Nephron (organoid): ENCODE measurements at regions not wholly inside any gene's neighbourhood (a gene's known extent, or its start where the extent isn't known, plus 50 kb on each side); places are given as distances from the start of the nearest gene placed in this dataset.
"Not testable (repeated sequence)": the region's sequence is repeated elsewhere in the genome, so short reads cannot be mapped to it uniquely, and the experiment has no call there.

Source experiments
- H3K27ac Mint-ChIP-seq, 3 experiments: 2 replicates each; pipeline ENCODE4 v1.8.0; 2020; ENCODE audit warnings: mixed read lengths in 3 of 3, mild to moderate bottlenecking in 2 of 3, moderate library complexity in 1 of 3
- H3K27me3 Mint-ChIP-seq: 2 replicates; pipeline ENCODE4 v1.8.0; 2021; ENCODE audit warnings: low read depth, mild to moderate bottlenecking, moderate library complexity, mixed read lengths
- H3K36me3 Mint-ChIP-seq: 2 replicates; pipeline ENCODE4 v1.8.0; 2020; ENCODE audit warnings: low read depth, mixed read lengths
- H3K4me1 Mint-ChIP-seq: 2 replicates; pipeline ENCODE4 v1.8.0; 2020; ENCODE audit warnings: mixed read lengths
- H3K4me3 Mint-ChIP-seq, 3 experiments: 2 replicates each; pipeline ENCODE4 v1.8.0; 2020; ENCODE audit warnings: mild to moderate bottlenecking in 3 of 3, mixed read lengths in 3 of 3, moderate library complexity in 2 of 3
- H3K9me3 Mint-ChIP-seq: 2 replicates; pipeline ENCODE4 v1.8.0; 2020; ENCODE audit warnings: mixed read lengths
- CTCF ChIP-seq, 3 experiments: fragments of 200-600 bp; sonication (generic); IDR thresholded peaks; one replicate each; pipeline ENCODE4 v1.5.0; 2021; ENCODE audit warnings: antibody characterized with exemption in 3 of 3; ENCODE audit not compliant: unreplicated experiment in 3 of 3

- Mint-ChIP-seq H3K4me3 (no peak overlapping the region), H3K27ac (no peak overlapping the region), H3K4me1 (peaks cover 6% of the 10 kb centered on the region), H3K27me3 (peaks cover 3% of the 10 kb centered on the region), H3K36me3 (no peaks in the 10 kb centered on the region), H3K9me3 (no peaks in the 10 kb centered on the region)
- TF ChIP-seq CTCF (IDR thresholded peaks at IDR 0.05; ENCODE audit: unreplicated experiment in 3 of 3), result no peak
Measured at GRCh38 chr4:138458751-138459150, 216.6 kb upstream of the SLC7A11 start.

- H3K4me3 Mint-ChIP-seq, H3K4me1 Mint-ChIP-seq, H3K27me3 Mint-ChIP-seq, H3K36me3 Mint-ChIP-seq, H3K9me3 Mint-ChIP-seq, H3K27ac Mint-ChIP-seq: not testable (repeated sequence)
Measured at GRCh38 chr4:138456349-138456748, 214.2 kb upstream of the SLC7A11 start.

GRCh38 chr4:138455097-138455496 lies 212.9 kb upstream of the SLC7A11 start:
- peaks cover 6% of the 10 kb centered on the region for H3K4me1 Mint-ChIP-seq

GRCh38 chr4:138452826-138453225 lies 210.7 kb upstream of the SLC7A11 start:
- peaks cover 3% of the 10 kb centered on the region for H3K27me3 Mint-ChIP-seq
- H3K36me3 Mint-ChIP-seq, result no peaks in the 10 kb centered on the region
- H3K4me1 Mint-ChIP-seq, result peaks cover 6% of the 10 kb centered on the region
- H3K27ac Mint-ChIP-seq, result no peak overlapping the region
- no peaks in the 10 kb centered on the region for H3K9me3 Mint-ChIP-seq
- no peak for TF ChIP-seq CTCF (IDR thresholded peaks at IDR 0.05; ENCODE audit: unreplicated experiment in 3 of 3)
- H3K4me3 Mint-ChIP-seq, result no peak overlapping the region

More at GRCh38 chr4:138455097-138455496, 212.9 kb upstream of the SLC7A11 start:
- Mint-ChIP-seq H3K9me3 (no peaks in the 10 kb centered on the region), H3K36me3 (no peaks in the 10 kb centered on the region), H3K27ac (no peak overlapping the region), H3K27me3 (peaks cover 3% of the 10 kb centered on the region), H3K4me3 (no peak overlapping the region)
- no peak for TF ChIP-seq CTCF (IDR thresholded peaks at IDR 0.05; ENCODE audit: unreplicated experiment in 3 of 3)

GRCh38 chr4:138451276-138451663 lies 209.1 kb upstream of the SLC7A11 start:
- Mint-ChIP-seq H3K27ac (no peak overlapping the region), H3K27me3 (peaks cover 3% of the 10 kb centered on the region), H3K4me1 (peaks cover 6% of the 10 kb centered on the region), H3K36me3 (no peaks in the 10 kb centered on the region), H3K4me3 (no peak overlapping the region), H3K9me3 (no peaks in the 10 kb centered on the region)
- TF ChIP-seq CTCF (IDR thresholded peaks at IDR 0.05; ENCODE audit: unreplicated experiment in 3 of 3), result no peak

- H3K36me3 Mint-ChIP-seq, result no peaks in the 10 kb centered on the region
- H3K4me1 Mint-ChIP-seq, result peaks cover 3% of the 10 kb centered on the region
- no peak for TF ChIP-seq CTCF (IDR thresholded peaks at IDR 0.05; ENCODE audit: unreplicated experiment in 3 of 3)
- peaks cover under 1% of the 10 kb centered on the region for H3K27me3 Mint-ChIP-seq
- no peaks in the 10 kb centered on the region for H3K9me3 Mint-ChIP-seq
- no peak overlapping the region for H3K4me3 Mint-ChIP-seq
- H3K27ac Mint-ChIP-seq, result no peak overlapping the region
Measured at GRCh38 chr4:138450546-138451275, 208.6 kb upstream of the SLC7A11 start.
